C4-2B (cell line): ENCODE measurements at regions not wholly inside any gene's neighbourhood (a gene's known extent, or its start where the extent isn't known, plus 50 kb on each side); places are given as distances from the start of the nearest gene placed in this dataset.

Experiments used
- H3K27ac ChIP-seq: fragments of 450-650 bp; 2 replicates; pipeline ENCODE4 v1.5.1; 2017
- CTCF ChIP-seq: fragments of 450-650 bp; conservative IDR thresholded peaks from 2 replicates; pipeline ENCODE4 v1.5.1; 2017; ENCODE audit warnings: mild to moderate bottlenecking
- ZFX ChIP-seq: fragments of 450-650 bp; IDR thresholded peaks from 2 replicates; pipeline ENCODE4 v1.6.1; 2017

- H3K27ac ChIP-seq, result no peak overlapping the region
- TF ChIP-seq ZFX (no peak), CTCF (no peak)
Observed at GRCh38 chr13:22447132-22447886, 733.5 kb upstream of the SGCG start.

DNA sequence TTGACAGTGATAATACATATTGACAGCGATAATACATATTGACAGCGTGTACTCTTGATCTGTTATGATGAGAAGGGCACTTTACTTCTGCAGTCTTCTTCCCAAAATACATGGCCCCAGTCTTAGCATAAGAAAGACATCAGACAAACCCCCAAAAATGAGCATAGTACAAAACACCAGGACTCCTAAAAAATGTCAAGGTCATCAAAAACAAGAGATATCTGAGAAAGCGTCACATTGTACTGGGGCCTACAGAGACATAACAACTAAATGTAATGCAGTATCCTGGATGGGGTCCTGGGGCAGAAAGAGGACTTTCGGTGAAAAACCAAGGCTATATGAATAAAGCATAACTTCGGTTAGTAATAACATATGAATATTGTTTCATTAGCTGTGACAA, 731.5 kb upstream of the SGCG start:
- TF ChIP-seq CTCF, result no peak
- TF ChIP-seq ZFX, result no peak
- H3K27ac ChIP-seq, result no peak overlapping the region

DNA sequence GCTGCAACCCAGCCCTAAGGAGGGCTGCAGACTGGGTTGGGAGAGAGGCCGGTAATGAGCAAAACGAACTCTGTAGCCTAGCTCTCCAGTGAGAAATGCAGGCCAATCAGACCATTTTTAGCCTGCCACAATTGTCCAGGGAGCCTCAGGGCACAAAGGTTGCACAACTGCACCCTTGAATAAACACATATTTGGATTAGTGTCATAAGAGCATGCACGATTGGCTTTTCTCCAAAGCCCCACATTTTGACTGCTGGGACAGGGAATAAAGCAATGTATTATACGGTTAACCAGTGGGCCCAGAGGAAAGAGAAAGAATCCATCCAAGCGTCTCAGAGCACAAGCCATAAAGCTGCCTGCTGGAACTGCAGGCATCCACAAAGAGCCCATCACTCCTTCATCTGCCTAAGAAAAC, 729.4 kb upstream of the SGCG start:
- TF ChIP-seq CTCF, result no peak
- TF ChIP-seq ZFX, result no peak
- H3K27ac ChIP-seq, result no peak overlapping the region

DNA sequence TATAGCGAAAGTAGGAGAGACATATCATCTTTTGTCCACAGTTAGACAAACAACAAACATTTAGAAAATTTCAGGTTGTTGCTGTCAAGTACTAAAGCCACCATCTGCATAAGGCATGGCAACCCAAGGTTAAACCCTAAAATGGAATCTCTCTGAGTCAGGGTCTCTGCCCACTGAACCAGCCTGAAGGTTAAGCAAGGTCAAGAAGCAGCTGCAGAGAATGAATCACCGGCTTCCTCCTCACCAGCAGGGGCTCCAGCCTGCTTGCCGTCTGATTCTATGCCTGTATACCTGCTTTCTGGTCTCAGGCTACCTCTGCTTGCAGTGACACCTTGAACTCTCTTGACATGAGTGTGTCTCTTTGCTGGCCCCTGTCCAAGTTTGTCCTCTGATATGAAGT, 726.2 kb upstream of the SGCG start:
- TF ChIP-seq ZFX (no peak), CTCF (no peak)

GRCh38 chr13:22455036-22455435, 725.7 kb upstream of the SGCG start:
- no peak overlapping the region for H3K27ac ChIP-seq
- no peak for TF ChIP-seq ZFX
- TF ChIP-seq CTCF, result no peak

More for the DNA sequence above, 726.2 kb upstream of the SGCG start:
- H3K27ac ChIP-seq, result no peak overlapping the region

DNA sequence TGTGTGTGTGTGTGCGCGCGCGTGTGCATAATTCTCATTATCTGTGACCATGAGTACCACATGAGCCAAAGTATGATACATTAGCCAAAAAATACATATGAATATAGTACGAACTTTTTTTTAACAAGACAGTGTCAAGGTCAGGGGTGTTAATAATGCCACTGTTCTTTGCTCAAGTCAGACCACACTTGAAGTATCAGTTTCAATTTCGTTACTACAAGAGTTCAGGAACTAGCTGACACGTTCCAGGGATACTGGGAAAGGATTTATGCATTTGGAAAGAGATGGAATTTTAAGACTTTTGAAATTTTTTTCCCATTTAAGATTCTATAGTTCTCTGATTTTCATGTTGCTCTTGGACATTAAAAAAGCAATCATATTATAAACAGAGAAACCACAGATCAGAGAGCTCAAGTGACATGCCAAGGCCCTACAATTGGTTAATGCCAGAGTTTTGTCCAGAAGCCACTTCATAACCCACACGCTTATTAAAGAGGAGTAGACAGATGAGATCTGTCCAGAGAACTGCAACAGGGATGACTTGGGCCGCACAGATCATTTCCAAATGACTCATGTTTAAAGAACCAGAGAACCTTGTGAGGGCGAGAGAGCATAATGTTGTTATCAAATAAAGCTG, 718.8 kb upstream of the SGCG start:
- no peak overlapping the region for H3K27ac ChIP-seq
- no peak for TF ChIP-seq CTCF
- no peak for TF ChIP-seq ZFX

DNA sequence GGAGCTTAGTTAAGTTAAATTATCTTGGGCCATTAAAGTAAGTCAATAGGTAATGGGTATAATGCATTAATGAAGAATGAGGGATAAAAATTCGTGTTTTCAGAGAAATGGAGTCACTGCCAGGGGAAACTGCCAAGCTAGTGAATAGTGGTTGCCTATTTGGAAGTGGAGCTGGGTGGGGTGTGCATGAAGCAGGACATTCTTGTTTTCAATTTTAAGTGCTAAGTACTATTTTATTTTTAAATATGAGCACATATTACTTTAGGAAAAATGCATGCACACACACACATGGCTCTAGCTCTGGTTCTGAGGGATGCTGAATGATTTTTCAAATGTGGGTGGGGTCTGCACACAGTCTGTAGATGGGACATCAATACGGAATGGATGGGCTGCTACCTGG, 717.7 kb upstream of the SGCG start:
- no peak overlapping the region for H3K27ac ChIP-seq
- TF ChIP-seq ZFX (no peak), CTCF (no peak)
